ENCODE measurements at regions not wholly inside any gene's neighbourhood (a gene's known extent, or its start where the extent isn't known, plus 50 kb on each side); places are given as distances from the start of the nearest gene placed in this dataset.

GRCh38 chrX:109934935-109935334 is 68.0 kb upstream of the TMEM164 start:
- DNase-seq: no peak

- DNase-seq: no peak
Measured at GRCh38 chrX:109936114-109936513, 66.8 kb upstream of the TMEM164 start.

- no peak for DNase-seq
Measured at GRCh38 chrX:109936598-109936997, 66.3 kb upstream of the TMEM164 start.

GRCh38 chrX:109939498-109939897 is 63.4 kb upstream of the TMEM164 start:
- no peak for DNase-seq

- no peak for DNase-seq
Measured at GRCh38 chrX:109940411-109940810, 62.5 kb upstream of the TMEM164 start.

- DNase-seq: no peak
Measured at GRCh38 chrX:109943092-109943739, 59.7 kb upstream of the TMEM164 start.

- DNase-seq: no peak
Measured at GRCh38 chrX:109943740-109944092, 59.2 kb upstream of the TMEM164 start.

GRCh38 chrX:109952050-109952449 is 50.9 kb upstream of the TMEM164 start:
- DNase-seq: no peak

- no peak for DNase-seq
Measured at GRCh38 chrX:109952985-109953905, 49.7 kb upstream of the TMEM164 start.

Measured in activated CD4-positive, alpha-beta T cell treated with anti-CD3 and anti-CD28 coated beads, Interleukin-2, amount 50 U/mL, for 1 hour (primary cell).